GM18519 (cell line): ENCODE measurements at regions not wholly inside any gene's neighbourhood (a gene's known extent, or its start where the extent isn't known, plus 50 kb on each side); places are given as distances from the start of the nearest gene placed in this dataset.
"Not testable (repeated sequence)": the region's sequence is repeated elsewhere in the genome, so short reads cannot be mapped to it uniquely, and the experiment has no call there.

ENCODE experiments used
- ATAC-seq: cut with Tn5 transposase; IDR thresholded peaks from one replicate; pipeline ENCODE4 v1.9.1; 2021; ENCODE audit warnings: mild to moderate bottlenecking, moderate library complexity; ENCODE audit not compliant: unreplicated experiment, low FRiP score

DNA sequence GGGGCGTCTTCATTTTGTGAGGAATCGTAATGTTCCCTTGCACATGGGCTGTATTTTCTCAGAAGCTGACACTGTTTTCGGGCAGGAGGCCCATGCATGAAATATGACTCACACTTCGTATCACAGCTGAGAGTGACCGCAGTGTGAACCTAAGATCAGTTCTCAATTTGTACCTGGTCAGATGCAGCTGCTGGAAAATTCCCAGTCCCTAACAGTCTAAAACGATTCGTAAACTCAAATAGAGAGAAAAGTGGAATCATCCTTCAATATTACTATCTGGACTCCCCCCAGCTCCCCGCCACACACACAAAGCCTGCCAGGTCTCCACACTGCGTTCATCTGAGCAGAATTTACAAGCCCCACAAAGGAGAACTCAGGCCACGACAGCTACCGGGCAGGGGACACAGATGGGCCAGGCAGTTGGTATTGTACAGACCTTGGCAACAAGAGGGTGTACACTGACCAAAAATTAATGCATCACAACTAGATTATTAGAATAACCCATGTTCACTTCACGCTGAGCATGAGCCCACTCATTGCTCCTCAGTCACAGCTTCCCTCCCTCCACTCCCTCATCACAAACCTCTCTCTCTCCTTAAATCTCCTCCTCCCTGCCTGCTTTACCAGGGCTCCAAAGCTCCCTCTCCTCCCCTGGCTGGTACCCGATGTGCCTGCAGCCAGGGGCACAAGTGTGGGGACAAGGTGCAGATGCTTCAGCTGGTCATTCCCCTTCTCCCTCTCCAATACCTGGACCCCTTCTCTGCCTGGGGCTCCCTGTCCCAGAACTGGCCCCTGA is 488.4 kb downstream of the PREX1 start:
- ATAC-seq, result no peak

DNA sequence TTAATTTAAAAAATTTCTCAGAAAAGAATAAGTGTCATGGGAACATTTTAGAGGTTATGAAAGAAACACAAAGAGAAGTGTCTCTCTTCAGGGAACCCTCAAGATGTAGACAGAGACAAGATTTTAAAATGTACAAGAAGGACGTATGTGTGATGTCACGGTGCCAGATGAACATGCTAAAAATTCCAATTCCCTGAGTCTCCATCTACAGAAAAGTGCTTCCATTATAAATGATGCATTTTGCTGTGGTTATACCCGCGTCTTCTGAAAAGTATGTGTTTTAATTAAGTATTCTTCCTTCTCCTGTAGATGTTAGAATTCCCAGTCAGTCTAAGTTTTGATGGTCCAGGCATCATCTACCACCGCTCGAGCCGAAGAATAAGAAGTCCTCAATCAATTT is 489.1 kb downstream of the PREX1 start:
- ATAC-seq, result no peak

- ATAC-seq, result no peak
Observed at GRCh38 chr20:48336597-48336996, 491.2 kb downstream of the PREX1 start.

DNA sequence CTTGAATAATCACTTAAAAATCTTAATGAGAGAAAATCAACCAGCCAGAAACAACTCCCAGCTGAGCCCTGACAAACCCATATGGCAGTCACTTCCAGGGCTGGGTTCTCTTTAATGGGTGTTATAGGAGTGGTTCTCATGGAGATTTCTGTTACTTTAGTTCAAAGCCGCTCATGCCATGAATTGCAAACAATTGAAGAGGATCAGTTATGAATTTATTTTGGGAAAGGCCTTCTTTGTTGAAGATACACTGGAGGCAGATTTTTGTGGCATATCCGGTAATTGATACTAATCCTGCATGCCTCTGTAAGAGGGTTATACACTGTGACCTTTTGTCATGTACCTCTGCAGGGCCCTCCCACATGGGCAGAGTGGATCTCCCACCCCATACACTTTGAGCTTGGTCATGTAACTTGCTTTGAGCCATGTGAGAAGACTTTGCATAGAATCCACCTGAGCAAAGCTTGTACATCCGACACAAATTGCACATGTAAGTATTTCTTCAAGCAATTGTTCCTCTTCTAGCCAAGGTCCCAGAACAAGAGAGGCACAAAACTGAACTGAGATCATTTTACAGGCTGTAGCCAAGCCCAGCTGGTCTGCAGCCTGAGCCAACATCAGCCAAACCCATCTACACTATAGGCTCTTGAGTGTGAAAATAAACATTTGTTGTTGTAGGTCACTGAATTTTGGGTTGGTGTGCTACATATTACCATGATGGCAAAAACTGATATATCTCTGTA is 492.3 kb downstream of the PREX1 start:
- no peak for ATAC-seq

- ATAC-seq, result no peak
Observed at GRCh38 chr20:48333707-48334106, 494.1 kb downstream of the PREX1 start.

DNA sequence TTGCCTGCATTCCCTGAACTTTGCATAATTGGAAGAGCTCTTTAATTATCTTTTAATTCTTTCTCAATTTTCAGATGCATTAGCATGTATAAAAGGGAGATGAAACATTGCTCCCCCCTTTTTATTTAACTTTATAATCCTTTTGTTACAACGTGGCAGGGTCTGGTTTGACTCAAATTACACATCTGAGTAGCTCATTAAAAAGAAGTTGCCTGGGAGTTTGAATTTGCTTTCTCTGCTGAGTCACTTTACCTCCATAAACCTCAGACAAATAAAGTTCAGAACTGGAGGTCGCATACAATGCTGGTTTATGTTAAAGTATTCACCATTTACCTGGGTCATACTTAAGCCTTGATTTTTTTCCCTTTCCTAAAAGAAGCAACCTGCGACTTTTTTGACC is 495.2 kb downstream of the PREX1 start:
- ATAC-seq, result no peak

DNA sequence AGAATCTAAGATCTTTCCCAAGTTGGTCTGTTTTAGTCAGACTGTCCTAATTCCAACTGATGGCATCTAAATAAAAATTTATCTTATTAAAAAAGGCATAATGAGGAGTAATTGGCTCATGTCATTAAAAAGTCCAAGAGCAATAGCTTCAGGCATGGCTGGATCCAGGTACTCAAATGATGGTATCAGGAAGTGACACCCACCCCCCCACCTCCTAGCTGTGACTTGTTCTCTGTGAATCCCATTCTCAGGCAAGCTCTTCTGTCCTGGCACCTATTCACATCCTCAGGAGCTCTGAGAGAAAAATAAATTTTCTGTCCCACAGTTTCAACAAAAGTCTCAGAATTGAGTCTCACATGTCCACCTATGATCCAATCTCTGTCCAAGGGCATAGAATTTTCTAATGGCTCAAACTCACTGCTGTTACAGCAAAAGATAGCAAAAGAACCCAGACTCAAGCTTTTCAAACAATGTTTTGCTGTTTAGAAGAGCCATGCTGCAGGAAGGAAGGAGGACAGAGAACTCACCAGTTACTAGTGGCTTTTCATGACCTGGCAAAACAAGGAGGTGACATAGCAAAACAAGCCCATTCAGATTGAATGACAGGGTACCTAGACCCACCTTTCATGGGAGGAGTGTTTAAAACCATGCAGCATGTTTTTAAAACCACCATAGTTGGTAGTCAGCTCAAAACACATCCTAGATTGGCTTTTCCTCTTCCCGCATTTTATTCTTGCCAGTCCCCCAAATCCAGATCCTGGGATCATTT is 496.1 kb downstream of the PREX1 start:
- ATAC-seq, result no peak

DNA sequence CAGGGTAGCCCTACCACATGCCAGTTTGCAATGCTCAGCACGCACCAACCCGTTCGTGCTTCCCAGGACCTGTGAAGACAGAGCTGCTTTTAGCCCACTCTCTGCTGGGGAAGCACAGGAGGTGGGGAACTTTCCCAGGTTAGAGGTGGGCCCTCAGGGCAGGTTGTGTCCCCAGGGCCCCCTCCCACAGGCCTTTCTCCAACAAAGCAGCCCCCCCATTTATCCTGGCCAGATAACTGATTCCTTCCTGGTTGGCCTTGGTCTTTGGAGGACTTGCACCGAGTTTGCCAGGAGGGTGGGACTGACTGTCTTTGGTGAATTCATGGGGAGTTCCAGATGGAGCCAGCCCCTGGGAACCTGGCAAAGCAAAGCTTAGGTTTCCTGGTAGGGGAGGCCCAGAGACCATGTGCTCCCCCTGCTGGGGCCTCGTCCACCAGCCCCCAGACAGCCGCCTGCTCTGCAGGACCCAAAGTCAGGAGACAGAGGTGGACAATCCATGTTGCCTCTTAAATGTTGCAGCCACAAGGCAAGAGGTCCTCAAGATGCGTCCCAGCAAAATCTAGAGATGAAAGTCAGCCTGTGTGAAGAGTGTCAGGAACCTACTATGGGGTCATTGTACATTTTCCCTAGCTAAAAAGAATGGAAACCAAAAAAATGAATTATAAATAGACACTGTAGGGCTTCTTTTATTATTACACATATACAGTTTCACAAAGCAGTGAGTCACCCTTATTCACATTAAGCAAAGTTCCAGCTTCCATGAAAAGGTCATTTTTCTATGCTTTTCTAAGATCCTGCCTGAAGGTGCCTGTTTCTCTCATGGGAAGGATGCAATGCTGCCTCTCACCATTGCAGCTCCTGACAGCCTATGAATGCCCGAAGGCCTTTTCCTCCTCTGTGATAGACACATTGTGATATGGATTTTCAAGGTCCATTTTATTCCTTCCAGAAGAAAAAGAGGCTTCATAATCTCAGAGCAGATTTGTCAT is 497.8 kb downstream of the PREX1 start:
- no peak for ATAC-seq

- no peak for ATAC-seq
Observed at GRCh38 chr20:48329031-48329615, 498.7 kb downstream of the PREX1 start.

- ATAC-seq, result not testable (repeated sequence)
Observed at GRCh38 chr20:48327848-48328247, 500.0 kb downstream of the PREX1 start.

- no peak for ATAC-seq
Observed at GRCh38 chr20:48326868-48327267, 500.9 kb downstream of the PREX1 start.

- no peak for ATAC-seq
Observed at GRCh38 chr20:48326434-48326691, 501.4 kb downstream of the PREX1 start.

DNA sequence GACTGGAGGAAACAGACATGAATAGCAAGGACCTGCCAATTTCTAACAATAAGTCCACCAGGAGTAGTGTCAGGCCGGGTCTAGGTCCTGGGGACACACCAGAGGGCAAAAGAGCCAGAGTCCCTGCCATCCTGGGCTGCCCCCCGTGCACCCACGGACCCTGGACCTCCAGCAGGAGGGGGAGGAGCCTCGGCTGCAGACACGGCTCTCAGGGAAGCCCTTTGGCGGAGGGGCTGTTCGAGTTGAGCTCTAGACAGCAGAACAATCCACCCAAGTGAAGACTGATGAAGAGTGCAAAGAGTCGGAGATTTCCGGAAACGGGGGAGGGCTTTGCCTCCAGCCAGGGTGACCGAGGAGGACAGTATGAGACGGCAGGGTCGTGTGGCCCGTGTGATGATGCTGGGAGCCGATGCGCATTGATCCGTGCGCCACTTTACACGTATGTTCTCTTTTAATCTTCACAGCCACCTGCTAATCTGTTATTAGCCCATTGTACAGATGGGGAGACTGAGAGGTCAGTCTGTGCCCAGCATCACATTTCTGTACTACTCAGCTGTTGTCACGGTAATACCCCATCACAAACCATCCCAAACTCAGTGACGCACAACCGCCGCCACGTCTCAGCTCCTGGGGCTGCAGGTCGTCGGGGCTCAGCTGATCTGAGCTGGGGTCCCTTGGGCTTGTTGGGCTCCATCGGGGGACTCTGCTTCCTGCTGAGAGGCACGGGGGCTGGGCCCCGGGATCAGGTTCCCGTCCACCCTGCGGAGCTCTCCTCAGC is 502.0 kb downstream of the PREX1 start:
- no peak for ATAC-seq

DNA sequence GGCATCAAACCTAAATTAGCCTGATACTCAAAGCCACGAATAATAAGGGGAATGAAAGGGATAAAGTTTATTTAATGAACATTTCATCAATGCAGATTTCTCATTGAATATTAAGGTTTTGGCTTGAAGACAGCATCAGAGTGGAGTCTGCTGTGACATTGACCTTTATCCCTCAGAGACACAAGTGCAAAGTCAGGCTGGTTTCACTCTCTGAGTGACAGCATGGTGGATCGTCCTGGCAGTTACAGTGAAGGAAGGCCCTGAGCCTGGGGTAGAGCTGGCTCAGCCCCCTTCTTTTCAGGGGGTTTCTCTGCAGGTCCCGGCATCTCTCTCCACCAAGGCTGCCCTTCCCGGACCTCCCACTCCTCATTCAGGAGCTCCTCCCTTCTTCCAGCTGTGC is 503.1 kb downstream of the PREX1 start:
- no peak for ATAC-seq

GRCh38 chr20:48321271-48321670 is 506.5 kb downstream of the PREX1 start:
- no peak for ATAC-seq

DNA sequence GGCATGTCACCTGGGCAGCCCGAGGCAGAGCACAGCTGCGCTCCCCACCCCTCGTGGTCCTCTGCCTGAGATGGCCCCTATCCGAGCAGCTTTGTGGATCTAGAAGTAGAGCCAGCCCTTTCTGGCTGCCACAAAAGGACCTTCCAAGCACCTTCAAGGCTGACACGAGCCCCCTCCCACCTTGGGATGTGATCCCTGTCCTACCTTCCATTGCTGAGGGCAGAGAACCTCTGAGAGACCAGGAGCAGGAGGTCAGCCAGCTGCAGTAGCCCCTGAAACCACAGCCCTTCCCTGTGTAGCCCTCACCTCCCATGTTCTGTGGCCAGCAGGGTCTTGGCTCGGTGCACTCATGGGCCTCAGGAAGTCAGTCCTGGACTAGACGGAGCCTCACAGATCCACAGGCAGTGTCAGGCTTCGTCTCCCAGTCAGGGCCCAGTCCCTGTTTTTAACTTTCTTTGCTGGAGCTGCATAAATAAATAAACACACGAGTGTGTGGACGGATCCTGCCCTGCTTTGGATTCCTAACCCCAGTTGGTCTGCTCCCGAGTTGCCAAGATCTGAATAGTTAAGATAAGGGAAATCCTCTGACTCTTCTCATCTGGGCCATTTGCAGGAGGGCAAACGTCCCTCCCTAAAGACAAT is 507.7 kb downstream of the PREX1 start:
- no peak for ATAC-seq

DNA sequence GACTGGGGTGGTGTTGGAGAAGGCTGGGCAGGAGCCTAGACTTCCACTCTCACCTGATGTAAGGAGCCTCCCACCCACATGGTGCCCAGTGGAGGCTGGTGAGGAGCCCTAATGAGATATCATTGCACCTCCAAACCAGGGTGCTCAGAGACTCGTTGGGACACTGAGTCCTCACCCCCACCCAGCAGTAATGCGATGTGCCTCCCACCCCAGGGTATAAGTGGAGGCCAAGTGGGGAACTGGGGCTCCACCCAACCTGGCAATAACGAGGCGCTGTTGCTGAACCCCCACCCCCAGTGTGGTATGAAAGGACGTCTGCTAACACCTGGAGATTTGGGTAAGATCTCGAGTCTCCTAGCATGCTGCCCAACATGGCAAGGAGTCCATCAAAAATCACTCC is 510.2 kb downstream of the PREX1 start:
- no peak for ATAC-seq

- no peak for ATAC-seq
Observed at GRCh38 chr20:48314925-48315592, 512.7 kb downstream of the PREX1 start.
